OCI-LY3 (cell line): ENCODE measurements at regions not wholly inside any gene's neighbourhood (a gene's known extent, or its start where the extent isn't known, plus 50 kb on each side); places are given as distances from the start of the nearest gene placed in this dataset.
A peak's percentile ranks its signal among the peaks of the same experiment; 100 is the strongest.

Experiments used
- H2AFZ ChIP-seq: fragments of 200-600, 300-600 bp; shearing (Covaris generic); 2 replicates; pipeline ENCODE4 v1.6.0; 2014; ENCODE audit warnings: antibody characterized with exemption, low read depth, low read length
- H3K27ac ChIP-seq: fragments of 200-600, 300-600 bp; sonication (generic); 2 replicates; pipeline ENCODE4 v1.5.1; 2014; ENCODE audit warnings: mild to moderate bottlenecking, low read length, moderate library complexity, mixed read lengths
- H3K27me3 ChIP-seq: fragments of 200-600, 300-600 bp; sonication (generic); 2 replicates; pipeline ENCODE4 v1.6.1; 2014; ENCODE audit warnings: low read depth, low read length, mixed read lengths
- H3K36me3 ChIP-seq: fragments of 200-600, 300-600 bp; sonication (generic); replicated peaks from 2 replicates; pipeline ENCODE3; 2014; ENCODE audit warnings: low read depth, low read length, mixed read lengths
- H3K4me1 ChIP-seq: fragments of 300-600, 200-600 bp; sonication (generic); 2 replicates; pipeline ENCODE4 v1.6.1; 2014; ENCODE audit warnings: low read length, mixed read lengths
- H3K4me2 ChIP-seq: fragments of 200-600, 300-600 bp; sonication (generic); 2 replicates; pipeline ENCODE4 v1.6.1; 2014; ENCODE audit warnings: low read length, mixed read lengths
- H3K4me3 ChIP-seq: fragments of 300-600, 200-600 bp; sonication (generic); 2 replicates; pipeline ENCODE4 v1.5.1; 2014; ENCODE audit warnings: antibody characterized with exemption, mild to moderate bottlenecking, low read length, moderate library complexity
- H3K79me2 ChIP-seq: fragments of 300-600, 200-600 bp; shearing (Covaris generic); 2 replicates; pipeline ENCODE4 v1.6.1; 2014; ENCODE audit warnings: mild to moderate bottlenecking, low read length, mixed read lengths
- H3K9ac ChIP-seq: fragments of 300-600, 200-600 bp; shearing (Covaris generic); 2 replicates; pipeline ENCODE4 v1.6.0; 2014; ENCODE audit warnings: mild to moderate bottlenecking, low read length, moderate library complexity
- H3K9me3 ChIP-seq: fragments of 200-600, 300-600 bp; shearing (Covaris generic); 2 replicates; pipeline ENCODE4 v1.6.1; 2014; ENCODE audit warnings: low read length, mixed read lengths; ENCODE audit not compliant: insufficient read depth
- H4K20me1 ChIP-seq: fragments of 200-600, 300-600 bp; sonication (generic); 2 replicates; pipeline ENCODE4 v1.6.1; 2016; ENCODE audit warnings: low read length, mixed read lengths; ENCODE audit not compliant: insufficient read depth
- EZH2phosphoT487 ChIP-seq: fragments of 200-600 bp; shearing (Covaris generic); IDR thresholded peaks from 2 replicates; pipeline ENCODE4 v1.6.1; 2018; ENCODE audit warnings: antibody characterized with exemption, mixed run types, low read depth
- TF ChIP-seq, protein P1 (sequence below): fragments of 200-600, 300-600 bp; sonication (generic); IDR thresholded peaks from 2 replicates; pipeline ENCODE4 v1.5.1; 2014; ENCODE audit warnings: antibody characterized with exemption, low read length, low read depth

DNA sequence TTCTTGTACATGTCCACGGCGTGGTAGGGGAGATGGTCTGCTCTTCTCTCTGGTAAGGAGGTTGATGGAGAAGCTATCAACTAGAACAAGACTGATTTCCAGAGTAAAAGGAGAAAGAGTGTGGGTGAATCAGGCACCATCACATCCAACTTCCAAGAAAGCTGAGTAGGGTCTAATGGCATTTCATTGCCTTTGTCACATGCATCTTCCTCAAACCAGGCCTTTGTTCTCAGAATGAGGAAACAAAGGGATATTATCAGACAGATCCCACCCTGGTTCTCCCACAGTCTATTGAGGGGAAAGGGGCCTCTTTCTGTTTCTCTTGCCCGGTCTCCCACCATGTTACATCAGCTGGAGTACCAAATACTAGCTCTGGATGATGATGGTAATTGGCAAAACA is 160.2 kb upstream of the RBPJ start:
- peaks cover 6% of the 10 kb centered on the region; the same call in 1 of the 2 replicates for H3K9me3 ChIP-seq
- H3K9ac ChIP-seq, result no peak overlapping the region
- no peak overlapping the region for H3K4me2 ChIP-seq
- H3K4me1 ChIP-seq, result peaks cover 35% of the 10 kb centered on the region
- H4K20me1 ChIP-seq, result no peaks in the 10 kb centered on the region
- TF ChIP-seq EZH2phosphoT487, result no peak
- TF ChIP-seq, protein P1, sequence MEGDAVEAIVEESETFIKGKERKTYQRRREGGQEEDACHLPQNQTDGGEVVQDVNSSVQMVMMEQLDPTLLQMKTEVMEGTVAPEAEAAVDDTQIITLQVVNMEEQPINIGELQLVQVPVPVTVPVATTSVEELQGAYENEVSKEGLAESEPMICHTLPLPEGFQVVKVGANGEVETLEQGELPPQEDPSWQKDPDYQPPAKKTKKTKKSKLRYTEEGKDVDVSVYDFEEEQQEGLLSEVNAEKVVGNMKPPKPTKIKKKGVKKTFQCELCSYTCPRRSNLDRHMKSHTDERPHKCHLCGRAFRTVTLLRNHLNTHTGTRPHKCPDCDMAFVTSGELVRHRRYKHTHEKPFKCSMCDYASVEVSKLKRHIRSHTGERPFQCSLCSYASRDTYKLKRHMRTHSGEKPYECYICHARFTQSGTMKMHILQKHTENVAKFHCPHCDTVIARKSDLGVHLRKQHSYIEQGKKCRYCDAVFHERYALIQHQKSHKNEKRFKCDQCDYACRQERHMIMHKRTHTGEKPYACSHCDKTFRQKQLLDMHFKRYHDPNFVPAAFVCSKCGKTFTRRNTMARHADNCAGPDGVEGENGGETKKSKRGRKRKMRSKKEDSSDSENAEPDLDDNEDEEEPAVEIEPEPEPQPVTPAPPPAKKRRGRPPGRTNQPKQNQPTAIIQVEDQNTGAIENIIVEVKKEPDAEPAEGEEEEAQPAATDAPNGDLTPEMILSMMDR, result no peak
- H2AFZ ChIP-seq, result no peak overlapping the region
- no peaks in the 10 kb centered on the region for H3K27me3 ChIP-seq
- peaks cover 14% of the 10 kb centered on the region for H3K36me3 ChIP-seq
- no peak overlapping the region for H3K4me3 ChIP-seq
- H3K79me2 ChIP-seq, result no peaks in the 10 kb centered on the region
- peak overlapping the region; percentile 17; the same call in 1 of the 2 replicates for H3K27ac ChIP-seq

DNA sequence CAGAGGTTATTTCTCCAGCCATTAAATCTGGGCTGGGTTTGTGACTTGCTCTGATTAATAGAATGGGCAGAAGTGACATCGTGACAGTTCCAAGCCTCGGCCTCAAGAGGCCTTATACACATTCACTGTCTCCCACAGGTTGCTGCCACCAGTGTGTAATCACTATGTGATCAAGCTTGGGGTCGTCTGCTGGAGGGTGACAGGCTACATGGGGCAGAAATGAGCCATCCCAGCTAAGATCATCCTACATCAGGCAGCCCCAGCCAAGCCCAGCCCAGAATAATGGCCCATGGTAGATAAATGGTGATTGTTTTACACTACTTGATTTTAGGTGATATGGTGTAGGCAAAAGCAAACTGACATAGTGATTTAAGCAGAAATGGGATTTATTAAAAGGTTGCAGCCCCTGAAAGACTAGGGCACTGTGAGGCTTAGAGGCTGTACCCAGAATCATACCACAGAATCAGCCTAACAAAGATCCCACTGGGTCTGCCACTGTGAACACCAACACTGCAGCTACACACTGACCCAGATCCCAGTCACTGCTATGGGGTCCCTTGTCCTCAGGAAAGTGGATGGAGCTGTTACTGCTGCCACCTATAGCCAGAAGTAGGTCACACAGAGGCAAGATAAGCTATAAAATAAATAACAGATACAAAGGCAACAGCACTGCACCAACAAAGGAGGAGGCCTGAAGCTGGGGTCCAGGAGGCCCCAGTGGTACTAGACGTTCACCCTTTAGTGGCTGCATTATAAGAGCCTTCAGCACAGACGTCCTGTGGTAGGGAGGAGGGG is 159.6 kb upstream of the RBPJ start:
- TF ChIP-seq, protein P1, result peak; percentile 67
- no peak for TF ChIP-seq EZH2phosphoT487
- peaks cover 6% of the 10 kb centered on the region; the same call in 1 of the 2 replicates for H3K9me3 ChIP-seq
- no peaks in the 10 kb centered on the region for H3K27me3 ChIP-seq
- 0 out of 2 replicates have a peak overlapping the region, but pooled peaks have one; percentile 5 for H3K9ac ChIP-seq
- H3K79me2 ChIP-seq, result no peaks in the 10 kb centered on the region
- H3K4me1 ChIP-seq, result peaks cover 29% of the 10 kb centered on the region
- peak overlapping the region; percentile 18; the same call in 1 of the 2 replicates for H2AFZ ChIP-seq
- peak overlapping the region; percentile 17; the same call in 1 of the 2 replicates for H3K27ac ChIP-seq
- H3K36me3 ChIP-seq, result peaks cover 14% of the 10 kb centered on the region
- no peak overlapping the region for H3K4me3 ChIP-seq
- no peaks in the 10 kb centered on the region for H4K20me1 ChIP-seq
- peak overlapping the region; percentile 2; the same call in 1 of the 2 replicates for H3K4me2 ChIP-seq

DNA sequence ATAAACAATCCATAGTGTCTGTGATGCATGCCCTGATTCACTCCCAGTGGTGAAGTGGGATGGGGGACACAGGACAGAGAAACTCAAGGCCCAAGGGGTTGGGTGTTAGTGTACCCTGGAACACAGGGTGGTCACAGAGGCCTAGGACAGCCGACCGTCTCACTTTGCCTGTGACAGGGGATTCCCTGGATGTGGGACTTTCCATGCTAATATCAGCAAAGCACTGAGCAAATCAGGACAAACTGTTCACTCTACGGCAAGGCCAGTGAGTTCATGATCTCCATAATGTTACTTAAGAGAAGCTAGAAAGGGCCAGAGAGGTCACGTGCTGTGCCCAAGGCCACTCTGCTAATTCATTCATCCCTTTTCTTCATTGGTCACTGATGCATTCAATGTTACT is 158.7 kb upstream of the RBPJ start:
- Histone ChIP-seq H3K27ac (no peak overlapping the region), H3K4me1 (peaks cover 24% of the 10 kb centered on the region), H4K20me1 (no peaks in the 10 kb centered on the region), H3K9me3 (peaks cover 6% of the 10 kb centered on the region; the same call in 1 of the 2 replicates), H3K4me2 (no peak overlapping the region), H3K27me3 (no peaks in the 10 kb centered on the region), H3K36me3 (peaks cover 14% of the 10 kb centered on the region), H2AFZ (peak overlapping the region; percentile 18; the same call in 1 of the 2 replicates), H3K79me2 (no peaks in the 10 kb centered on the region), H3K4me3 (no peak overlapping the region), H3K9ac (peak overlapping the region; percentile 7; the same call in 1 of the 2 replicates)
- TF ChIP-seq EZH2phosphoT487, result no peak
- TF ChIP-seq, protein P1, result no peak

DNA sequence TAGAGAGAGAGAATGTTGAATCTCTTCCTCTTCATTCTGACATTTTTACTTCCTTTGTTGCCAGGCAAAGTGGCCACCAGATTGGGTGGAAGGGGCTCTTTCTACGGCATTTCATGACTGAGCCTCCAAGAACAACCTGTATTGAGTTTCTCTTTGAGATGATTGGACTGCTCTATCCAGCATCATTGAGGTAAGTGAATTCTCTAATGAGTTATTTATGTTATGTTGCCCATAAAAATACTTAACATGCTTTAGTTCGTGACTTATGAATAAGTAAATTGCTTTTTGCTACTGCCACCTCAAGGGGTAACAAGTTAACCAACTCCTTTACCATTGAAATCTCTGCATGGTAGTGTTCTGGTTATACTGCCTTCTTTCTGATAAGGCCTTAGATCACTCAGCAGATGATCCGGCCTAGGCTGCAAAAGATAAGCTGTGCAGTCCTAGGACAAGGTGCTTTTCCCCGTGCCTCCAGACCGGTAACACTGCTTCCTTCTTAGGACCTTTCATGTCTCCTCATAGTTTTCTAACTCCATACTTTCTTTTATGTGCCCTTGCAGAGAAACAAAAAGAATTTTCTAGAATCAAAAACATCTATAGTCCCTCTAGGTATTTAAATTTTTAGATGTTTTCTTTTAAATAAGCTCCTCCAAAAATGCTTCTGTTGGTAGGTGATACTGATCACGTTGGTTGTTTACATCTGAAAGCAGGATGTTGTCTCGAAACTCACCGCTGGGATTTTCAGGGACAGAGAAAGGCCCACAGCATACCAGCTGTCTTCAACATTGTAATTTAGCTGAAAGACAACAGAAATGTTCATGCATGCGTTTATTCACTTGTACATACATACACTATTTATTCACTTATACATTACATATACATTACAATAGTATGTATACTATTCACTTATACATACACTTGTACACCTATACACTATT is 157.1 kb upstream of the RBPJ start:
- no peak overlapping the region for H3K4me3 ChIP-seq
- no peaks in the 10 kb centered on the region; the same call in 1 of the 2 replicates for H3K9me3 ChIP-seq
- no peaks in the 10 kb centered on the region for H3K79me2 ChIP-seq
- H3K27me3 ChIP-seq, result no peaks in the 10 kb centered on the region
- TF ChIP-seq, protein P1, result no peak
- TF ChIP-seq EZH2phosphoT487, result no peak
- H3K36me3 ChIP-seq, result peaks cover 4% of the 10 kb centered on the region
- no peak overlapping the region for H3K4me2 ChIP-seq
- H3K9ac ChIP-seq, result no peak overlapping the region
- H3K4me1 ChIP-seq, result peaks cover 23% of the 10 kb centered on the region
- H2AFZ ChIP-seq, result no peak overlapping the region
- H4K20me1 ChIP-seq, result no peaks in the 10 kb centered on the region
- no peak overlapping the region for H3K27ac ChIP-seq
